Hepatocyte (in vitro differentiated cells): ENCODE measurements at regions not wholly inside any gene's neighbourhood (a gene's known extent, or its start where the extent isn't known, plus 50 kb on each side); places are given as distances from the start of the nearest gene placed in this dataset.

Experiments used
- CTCF ChIP-seq: fragments of 200-600 bp; sonication (generic); IDR thresholded peaks from 2 replicates; pipeline ENCODE4 v1.5.1; 2016; ENCODE audit warnings: antibody characterized with exemption, mild to moderate bottlenecking; ENCODE audit not compliant: poor library complexity
- EZH2 ChIP-seq: fragments of 200-600 bp; sonication (generic); IDR thresholded peaks from 2 replicates; pipeline ENCODE4 v1.6.1; 2016; ENCODE audit warnings: antibody characterized with exemption, mild to moderate bottlenecking, borderline replicate concordance

GRCh38 chr2:37782721-37783371, 111.4 kb upstream of the CDC42EP3 start:
- no peak for TF ChIP-seq CTCF
- no peak for TF ChIP-seq EZH2
